MM.1S (cell line): ENCODE measurements at regions not wholly inside any gene's neighbourhood (a gene's known extent, or its start where the extent isn't known, plus 50 kb on each side); places are given as distances from the start of the nearest gene placed in this dataset.

Experiments used
- DNase-seq: peaks from one replicate; pipeline ENCODE4 v3.0.0-alpha.2; 2015
- H2AFZ ChIP-seq: fragments of 300-600 bp; sonication (generic); 2 replicates; pipeline ENCODE4 v1.6.0; 2016; ENCODE audit warnings: antibody characterized with exemption, low read length
- H3F3A ChIP-seq: fragments of 300-600 bp; sonication (generic); 2 replicates; pipeline ENCODE4 v1.6.1; 2016; ENCODE audit warnings: mild to moderate bottlenecking, antibody characterized with exemption, low read length, moderate library complexity, mixed read lengths; ENCODE audit not compliant: insufficient read depth
- H3K27ac ChIP-seq: fragments of 300-600 bp; sonication (generic); 2 replicates; pipeline ENCODE4 v1.5.1; 2016; ENCODE audit warnings: mild to moderate bottlenecking, low read length
- H3K27me3 ChIP-seq: fragments of 300-600 bp; sonication (generic); replicated peaks from 2 replicates; pipeline ENCODE4 v1.6.0; 2016; ENCODE audit warnings: low read length; ENCODE audit not compliant: insufficient read depth
- H3K36me3 ChIP-seq: fragments of 300-600 bp; sonication (generic); replicated peaks from 2 replicates; pipeline ENCODE4 v1.6.1; 2016; ENCODE audit warnings: mild to moderate bottlenecking, low read length, mixed read lengths; ENCODE audit not compliant: insufficient read depth
- H3K4me1 ChIP-seq: fragments of 300-600 bp; sonication (generic); 2 replicates; pipeline ENCODE4 v1.6.1; 2016; ENCODE audit warnings: low read length, mixed read lengths
- H3K4me2 ChIP-seq: fragments of 300-600 bp; sonication (generic); 2 replicates; pipeline ENCODE4 v1.6.0; 2016; ENCODE audit warnings: low read depth, low read length
- H3K4me3 ChIP-seq: fragments of 300-600 bp; sonication (generic); 2 replicates; pipeline ENCODE4 v1.5.1; 2016; ENCODE audit warnings: low read length, mixed read lengths
- H3K79me2 ChIP-seq: fragments of 300-600 bp; sonication (generic); 2 replicates; pipeline ENCODE4 v1.6.1; 2016; ENCODE audit warnings: mixed run types, low read length, mixed read lengths
- H3K9ac ChIP-seq: fragments of 300-600 bp; sonication (generic); 2 replicates; pipeline ENCODE4 v1.6.1; 2016; ENCODE audit warnings: low read length, mixed read lengths
- H3K9me2 ChIP-seq: fragments of 300-600 bp; sonication (generic); replicated peaks from 2 replicates; pipeline ENCODE4 v1.6.1; 2016; ENCODE audit warnings: mild to moderate bottlenecking, low read length, mixed read lengths; ENCODE audit not compliant: insufficient read depth
- H3K9me3 ChIP-seq: fragments of 300-600 bp; sonication (generic); replicated peaks from 2 replicates; pipeline ENCODE4 v1.6.1; 2016; ENCODE audit warnings: mild to moderate bottlenecking, low read length, mixed read lengths; ENCODE audit not compliant: insufficient read depth
- H4K20me1 ChIP-seq: fragments of 300-600 bp; sonication (generic); 2 replicates; pipeline ENCODE4 v1.6.1; 2016; ENCODE audit warnings: mild to moderate bottlenecking, low read length, moderate library complexity, mixed read lengths; ENCODE audit not compliant: insufficient read depth
- EZH2 ChIP-seq: fragments of 300-600 bp; sonication (generic); optimal IDR thresholded peaks from 2 replicates; pipeline ENCODE3; 2017; ENCODE audit warnings: low read depth, mild to moderate bottlenecking, antibody characterized with exemption, low read length, mixed read lengths
- EZH2phosphoT487 ChIP-seq: fragments of 300-600 bp; sonication (generic); IDR thresholded peaks from 2 replicates; pipeline ENCODE4 v1.6.1; 2018; ENCODE audit warnings: antibody characterized with exemption, low read length
- TF ChIP-seq, protein P1 (sequence below): fragments of 300-600 bp; sonication (generic); IDR thresholded peaks from 2 replicates; pipeline ENCODE4 v1.5.1; 2016; ENCODE audit warnings: antibody characterized with exemption, low read length, mixed read lengths

DNA sequence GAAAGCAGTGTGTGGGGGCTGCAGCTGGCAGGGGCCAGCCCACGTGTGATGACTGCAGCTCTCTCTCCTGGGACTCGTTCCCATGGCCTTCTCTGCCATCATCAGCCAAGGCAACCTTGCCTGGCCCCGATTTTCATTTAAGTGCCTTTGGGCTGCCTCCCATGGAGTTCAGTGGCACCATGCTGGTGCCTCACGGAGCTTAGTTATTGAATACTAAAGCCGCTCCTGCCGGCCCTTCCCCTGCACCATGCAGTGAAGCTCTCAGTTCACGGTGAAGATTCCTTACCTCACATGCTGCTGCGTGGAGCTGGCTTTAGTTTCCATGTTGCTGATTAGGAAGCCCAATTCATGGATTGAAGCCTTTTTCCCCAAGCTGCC lies 141.5 kb upstream of the EEPD1 start:
- TF ChIP-seq EZH2, result no peak
- TF ChIP-seq, protein P1, sequence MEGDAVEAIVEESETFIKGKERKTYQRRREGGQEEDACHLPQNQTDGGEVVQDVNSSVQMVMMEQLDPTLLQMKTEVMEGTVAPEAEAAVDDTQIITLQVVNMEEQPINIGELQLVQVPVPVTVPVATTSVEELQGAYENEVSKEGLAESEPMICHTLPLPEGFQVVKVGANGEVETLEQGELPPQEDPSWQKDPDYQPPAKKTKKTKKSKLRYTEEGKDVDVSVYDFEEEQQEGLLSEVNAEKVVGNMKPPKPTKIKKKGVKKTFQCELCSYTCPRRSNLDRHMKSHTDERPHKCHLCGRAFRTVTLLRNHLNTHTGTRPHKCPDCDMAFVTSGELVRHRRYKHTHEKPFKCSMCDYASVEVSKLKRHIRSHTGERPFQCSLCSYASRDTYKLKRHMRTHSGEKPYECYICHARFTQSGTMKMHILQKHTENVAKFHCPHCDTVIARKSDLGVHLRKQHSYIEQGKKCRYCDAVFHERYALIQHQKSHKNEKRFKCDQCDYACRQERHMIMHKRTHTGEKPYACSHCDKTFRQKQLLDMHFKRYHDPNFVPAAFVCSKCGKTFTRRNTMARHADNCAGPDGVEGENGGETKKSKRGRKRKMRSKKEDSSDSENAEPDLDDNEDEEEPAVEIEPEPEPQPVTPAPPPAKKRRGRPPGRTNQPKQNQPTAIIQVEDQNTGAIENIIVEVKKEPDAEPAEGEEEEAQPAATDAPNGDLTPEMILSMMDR, result no peak
- TF ChIP-seq EZH2phosphoT487, result no peak
- Histone ChIP-seq H3K4me2 (no peak overlapping the region), H3K27ac (no peak overlapping the region), H4K20me1 (no peaks in the 10 kb centered on the region), H3F3A (no peaks in the 10 kb centered on the region), H3K4me1 (no peaks in the 10 kb centered on the region), H3K36me3 (no peaks in the 10 kb centered on the region), H3K27me3 (no peaks in the 10 kb centered on the region), H3K4me3 (no peak overlapping the region), H3K79me2 (no peaks in the 10 kb centered on the region), H3K9me3 (no peaks in the 10 kb centered on the region), H3K9me2 (no peaks in the 10 kb centered on the region), H2AFZ (no peak overlapping the region), H3K9ac (no peak overlapping the region)
- DNase-seq, result no peak

DNA sequence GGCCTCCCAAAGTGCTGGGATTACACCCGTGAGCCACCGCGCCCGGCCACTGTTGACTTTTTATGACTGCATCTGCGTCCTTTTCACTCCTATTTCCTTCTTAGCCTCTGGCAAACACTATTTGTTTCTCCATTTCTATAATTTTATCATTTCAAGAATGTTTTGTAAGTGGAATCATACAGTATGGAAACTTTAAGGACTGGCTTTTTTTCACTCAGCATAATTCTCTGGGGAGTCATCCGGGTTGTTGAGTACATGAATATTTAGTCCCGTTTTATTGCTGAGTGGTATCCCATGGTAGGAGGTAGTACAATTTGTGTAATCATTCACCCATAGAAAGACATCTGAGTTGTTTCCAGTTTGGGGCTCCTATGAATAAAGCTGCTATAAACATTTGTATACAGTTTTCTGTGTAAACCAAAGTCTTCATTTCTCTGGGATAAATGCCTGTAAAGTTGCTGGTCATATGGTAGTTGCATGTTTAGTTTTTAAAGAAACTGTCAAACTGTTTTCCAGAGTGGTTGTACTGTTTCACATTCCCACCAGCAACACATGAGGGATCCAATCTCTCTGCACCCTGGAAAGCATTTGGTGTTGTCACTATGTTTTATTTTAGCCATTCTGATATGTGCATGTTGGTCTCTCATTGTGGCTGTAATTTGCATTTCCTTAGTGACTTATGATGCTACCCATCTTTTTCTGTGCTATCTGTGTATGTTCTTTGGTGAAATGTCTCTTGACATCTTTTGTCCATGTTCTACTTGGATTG lies 139.6 kb upstream of the EEPD1 start:
- TF ChIP-seq, protein P1, result no peak
- TF ChIP-seq EZH2 (no peak), EZH2phosphoT487 (no peak)
- Histone ChIP-seq H3F3A (no peaks in the 10 kb centered on the region), H3K36me3 (no peaks in the 10 kb centered on the region), H4K20me1 (no peaks in the 10 kb centered on the region), H3K79me2 (no peaks in the 10 kb centered on the region), H3K4me2 (no peak overlapping the region), H3K9me2 (no peaks in the 10 kb centered on the region), H3K9me3 (no peaks in the 10 kb centered on the region), H2AFZ (no peak overlapping the region), H3K27me3 (no peaks in the 10 kb centered on the region), H3K4me1 (no peaks in the 10 kb centered on the region), H3K27ac (no peak overlapping the region), H3K4me3 (no peak overlapping the region), H3K9ac (no peak overlapping the region)
- DNase-seq, result no peak

DNA sequence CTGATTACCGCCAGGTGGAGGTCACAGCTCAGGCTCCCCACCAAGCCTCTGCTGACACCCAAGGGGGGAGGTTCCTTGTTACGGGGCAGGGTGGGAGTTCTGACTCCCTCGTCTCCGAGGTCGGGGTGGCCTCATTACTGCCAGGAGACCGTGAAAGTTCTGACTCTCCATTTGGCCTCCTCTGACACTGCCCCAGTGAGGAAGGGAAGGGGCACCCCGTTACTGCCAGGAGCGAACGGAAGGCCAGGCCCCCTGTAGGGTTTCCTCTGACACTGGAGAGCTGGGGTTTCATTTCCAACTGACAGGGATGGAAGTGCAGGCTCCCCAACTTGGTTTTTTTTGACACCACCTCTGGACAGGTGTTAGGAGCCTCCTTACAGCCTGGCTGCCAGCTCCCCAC lies 138.1 kb upstream of the EEPD1 start:
- no peak overlapping the region for H2AFZ ChIP-seq
- no peak overlapping the region for H3K4me2 ChIP-seq
- no peaks in the 10 kb centered on the region for H3K9me2 ChIP-seq
- no peaks in the 10 kb centered on the region for H3K27me3 ChIP-seq
- no peaks in the 10 kb centered on the region for H3K79me2 ChIP-seq
- H3K4me1 ChIP-seq, result no peaks in the 10 kb centered on the region
- H3K9me3 ChIP-seq, result no peaks in the 10 kb centered on the region
- DNase-seq, result no peak
- no peaks in the 10 kb centered on the region for H3F3A ChIP-seq
- no peaks in the 10 kb centered on the region for H3K36me3 ChIP-seq
- no peaks in the 10 kb centered on the region for H4K20me1 ChIP-seq
- TF ChIP-seq, protein P1, result no peak
- no peak for TF ChIP-seq EZH2phosphoT487
- TF ChIP-seq EZH2, result no peak
- H3K27ac ChIP-seq, result no peak overlapping the region
- no peak overlapping the region for H3K9ac ChIP-seq
- H3K4me3 ChIP-seq, result no peak overlapping the region
